HEK293 (cell line): ENCODE measurements at regions not wholly inside any gene's neighbourhood (a gene's known extent, or its start where the extent isn't known, plus 50 kb on each side); places are given as distances from the start of the nearest gene placed in this dataset.

Experiments
- CTCF ChIA-PET: fragments of 350-600 bp; formaldehyde crosslinking; extraction: SDS; loops from one replicate; lab custom pipeline; 2021; ENCODE audit warnings: antibody characterized with exemption; lab: Yijun Ruan, JAX
- POLR2A ChIA-PET: fragments of 300-600 bp; formaldehyde crosslinking; extraction: SDS; loops from one replicate; lab custom pipeline; 2020; ENCODE audit warnings: antibody characterized with exemption, inconsistent platforms; lab: Yijun Ruan, JAX
- H3K27ac ChIP-seq: fragments of 200-500 bp; sonication (Bioruptor generic); 2 replicates; pipeline ENCODE4 v1.5.1; 2014; ENCODE audit warnings: low read depth, low read length, control low read depth, inconsistent platforms; ENCODE audit errors: extremely low read depth
- H3K36me3 ChIP-seq, 2 experiments: fragments of 200-500 bp in 1 of 2; sonication (Bioruptor generic) in 1 of 2; 1 replicate in 1 of 2; 2 replicates in 1 of 2; pipeline ENCODE4 v1.5.1; 2014 to 2017; ENCODE audit warnings: inconsistent platforms in 2 of 2, low read length in 2 of 2; ENCODE audit not compliant: control insufficient read depth in 2 of 2, insufficient read depth in 1 of 2
- H3K4me1 ChIP-seq: fragments of 200-500 bp; sonication (Bioruptor generic); 2 replicates; pipeline ENCODE4 v1.5.1; 2014; ENCODE audit warnings: mild to moderate bottlenecking, low read length, inconsistent platforms; ENCODE audit not compliant: control insufficient read depth, insufficient read depth
- H3K4me3 ChIP-seq: 2 replicates; pipeline ENCODE4 v1.5.1; 2011; ENCODE audit warnings: low read depth, mild to moderate bottlenecking, control low read depth, low read length, moderate library complexity
- H3K9me3 ChIP-seq: fragments of 200-500 bp; sonication (Bioruptor generic); 2 replicates; pipeline ENCODE4 v1.5.1; 2014; ENCODE audit warnings: low read depth, low read length, inconsistent platforms; ENCODE audit not compliant: control insufficient read depth, insufficient read depth
- GLI4 ChIP-seq: fragments of 450-650 bp; formaldehyde crosslinking; IDR thresholded peaks from 2 replicates; pipeline ENCODE4 v1.5.1; 2016; ENCODE audit warnings: missing biosample characterization, missing genetic modification characterization
- MZF1 ChIP-seq: fragments of 450-650 bp; formaldehyde crosslinking; IDR thresholded peaks from 2 replicates; pipeline ENCODE4 v1.5.1; 2017; ENCODE audit warnings: missing biosample characterization, missing genetic modification characterization, borderline replicate concordance
- SCRT1 ChIP-seq: fragments of 450-650 bp; formaldehyde crosslinking; IDR thresholded peaks from 2 replicates; pipeline ENCODE4 v1.5.1; 2016; ENCODE audit warnings: missing biosample characterization, missing genetic modification characterization, borderline replicate concordance
- SCRT2 ChIP-seq: fragments of 450-650 bp; formaldehyde crosslinking; IDR thresholded peaks from 2 replicates; pipeline ENCODE4 v1.5.1; 2016; ENCODE audit warnings: missing biosample characterization, missing genetic modification characterization
- SP7 ChIP-seq: fragments of 450-650 bp; formaldehyde crosslinking; IDR thresholded peaks from 2 replicates; pipeline ENCODE4 v1.5.1; 2016; ENCODE audit warnings: missing biosample characterization, missing genetic modification characterization
- ZBTB17 ChIP-seq: fragments of 450-650 bp; formaldehyde crosslinking; IDR thresholded peaks from 2 replicates; pipeline ENCODE4 v1.5.1; 2016; ENCODE audit warnings: missing biosample characterization, missing genetic modification characterization
- ZNF239 ChIP-seq: fragments of 450-650 bp; formaldehyde crosslinking; IDR thresholded peaks from 2 replicates; pipeline ENCODE4 v1.5.1; 2016; ENCODE audit warnings: missing biosample characterization, missing genetic modification characterization
- ZNF302 ChIP-seq: fragments of 450-650 bp; formaldehyde crosslinking; IDR thresholded peaks from 2 replicates; pipeline ENCODE4 v1.5.1; 2016; ENCODE audit warnings: missing biosample characterization, missing genetic modification characterization, low read depth
- ZNF311 ChIP-seq: fragments of 450-650 bp; formaldehyde crosslinking; IDR thresholded peaks from 2 replicates; pipeline ENCODE4 v1.5.1; 2017; ENCODE audit warnings: missing biosample characterization, missing genetic modification characterization, borderline replicate concordance
- ZNF366 ChIP-seq: fragments of 450-650 bp; formaldehyde crosslinking; conservative IDR thresholded peaks from 2 replicates; pipeline ENCODE4 v1.5.1; 2016; ENCODE audit warnings: missing biosample characterization, missing genetic modification characterization
- ZNF394 ChIP-seq: fragments of 450-650 bp; formaldehyde crosslinking; IDR thresholded peaks from 2 replicates; pipeline ENCODE4 v1.5.1; 2016; ENCODE audit warnings: missing biosample characterization, missing genetic modification characterization, mild to moderate bottlenecking, moderate library complexity, borderline replicate concordance
- ZNF530 ChIP-seq: fragments of 450-650 bp; formaldehyde crosslinking; IDR thresholded peaks from 2 replicates; pipeline ENCODE4 v1.5.1; 2016; ENCODE audit warnings: low read depth, missing biosample characterization, missing genetic modification characterization
- ZNF596 ChIP-seq: fragments of 450-650 bp; IDR thresholded peaks from 2 replicates; pipeline ENCODE4 v1.5.0; 2018; ENCODE audit warnings: missing biosample characterization, mild to moderate bottlenecking, missing genetic modification characterization, moderate library complexity
- ZNF660 ChIP-seq: fragments of 450-650 bp; IDR thresholded peaks from 2 replicates; pipeline ENCODE4 v1.5.1; 2018; ENCODE audit warnings: missing biosample characterization, mild to moderate bottlenecking, missing genetic modification characterization
- ZNF776 ChIP-seq: fragments of 450-650 bp; formaldehyde crosslinking; IDR thresholded peaks from 2 replicates; pipeline ENCODE4 v1.5.0; 2017; ENCODE audit warnings: missing biosample characterization, missing genetic modification characterization, borderline replicate concordance
- ZSCAN23 ChIP-seq: fragments of 450-650 bp; formaldehyde crosslinking; IDR thresholded peaks from 2 replicates; pipeline ENCODE4 v1.5.1; 2016; ENCODE audit warnings: missing biosample characterization, missing genetic modification characterization
- TF ChIP-seq, protein P1 (sequence below): fragments of 450-650 bp; formaldehyde crosslinking; IDR thresholded peaks from 2 replicates; pipeline ENCODE4 v1.5.1; 2016; ENCODE audit warnings: missing biosample characterization, missing genetic modification characterization
- TF ChIP-seq, protein P2 (sequence below): fragments of 450-650 bp; formaldehyde crosslinking; IDR thresholded peaks from 2 replicates; pipeline ENCODE4 v1.5.1; 2017; ENCODE audit warnings: missing biosample characterization, missing genetic modification characterization
- TF ChIP-seq, protein P3 (sequence below): fragments of 450-650 bp; formaldehyde crosslinking; IDR thresholded peaks from 2 replicates; pipeline ENCODE4 v1.5.1; 2016; ENCODE audit warnings: missing biosample characterization, missing genetic modification characterization
- TF ChIP-seq, protein P4 (sequence below): fragments of 450-650 bp; formaldehyde crosslinking; IDR thresholded peaks from 2 replicates; pipeline ENCODE4 v1.5.1; 2016; ENCODE audit warnings: missing biosample characterization, missing genetic modification characterization

DNA sequence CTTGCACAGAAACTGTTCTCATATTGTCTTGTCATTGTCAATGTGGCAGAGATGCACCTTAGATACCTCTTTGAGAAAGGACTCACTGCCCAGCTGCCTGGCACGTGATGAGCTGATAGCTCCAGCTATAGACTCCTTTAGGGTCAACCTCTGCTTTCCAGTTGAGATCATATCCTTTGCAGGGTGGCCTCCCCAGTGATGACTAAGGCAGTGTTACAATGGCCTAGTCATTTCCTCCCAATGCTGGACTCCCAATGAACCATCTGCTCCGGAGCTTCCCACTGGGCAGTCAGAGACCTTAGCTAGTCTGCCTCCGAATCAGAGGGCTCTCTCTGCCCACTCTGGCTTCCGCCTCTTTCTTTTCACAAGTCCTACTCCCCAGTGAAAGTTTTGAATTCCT lies 79.5 kb downstream of the CHRD start:
- ChIA-PET CTCF (no interaction called here), POLR2A (no interaction called here)
- Histone ChIP-seq H3K27ac (no peak overlapping the region), H3K4me1 (no peaks in the 10 kb centered on the region), H3K4me3 (no peak overlapping the region), H3K9me3 (no peaks in the 10 kb centered on the region), H3K36me3 (no peaks in the 10 kb centered on the region)
- TF ChIP-seq MZF1: no peak
- no peak for TF ChIP-seq GLI4 (tag by site-specific recombination)
- TF ChIP-seq ZNF239 (tag by site-specific recombination): no peak
- TF ChIP-seq, protein P1, sequence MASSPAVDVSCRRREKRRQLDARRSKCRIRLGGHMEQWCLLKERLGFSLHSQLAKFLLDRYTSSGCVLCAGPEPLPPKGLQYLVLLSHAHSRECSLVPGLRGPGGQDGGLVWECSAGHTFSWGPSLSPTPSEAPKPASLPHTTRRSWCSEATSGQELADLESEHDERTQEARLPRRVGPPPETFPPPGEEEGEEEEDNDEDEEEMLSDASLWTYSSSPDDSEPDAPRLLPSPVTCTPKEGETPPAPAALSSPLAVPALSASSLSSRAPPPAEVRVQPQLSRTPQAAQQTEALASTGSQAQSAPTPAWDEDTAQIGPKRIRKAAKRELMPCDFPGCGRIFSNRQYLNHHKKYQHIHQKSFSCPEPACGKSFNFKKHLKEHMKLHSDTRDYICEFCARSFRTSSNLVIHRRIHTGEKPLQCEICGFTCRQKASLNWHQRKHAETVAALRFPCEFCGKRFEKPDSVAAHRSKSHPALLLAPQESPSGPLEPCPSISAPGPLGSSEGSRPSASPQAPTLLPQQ (tag by site-specific recombination): no peak
- TF ChIP-seq SP7 (tag by site-specific recombination): no peak

DNA sequence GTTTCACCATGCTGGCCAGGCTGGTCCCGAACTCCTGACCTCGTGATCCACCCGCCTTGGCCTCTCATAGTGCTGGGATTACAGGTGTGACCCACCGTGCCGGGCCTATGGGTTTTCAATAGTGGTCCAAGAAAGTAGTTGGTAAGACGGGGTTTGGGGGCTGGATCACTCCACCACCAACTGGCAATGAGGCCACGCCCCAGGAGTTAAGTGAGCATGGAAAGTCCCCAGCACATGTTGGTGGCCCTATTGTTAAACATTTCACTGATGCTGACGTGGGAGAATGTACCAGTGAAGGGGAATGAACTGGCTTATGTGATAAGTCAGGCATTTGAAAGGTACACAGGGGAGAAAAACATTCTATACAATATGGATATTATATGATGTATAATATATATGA lies 80.4 kb downstream of the CHRD start:
- Histone ChIP-seq H3K9me3 (no peaks in the 10 kb centered on the region), H3K4me1 (no peaks in the 10 kb centered on the region), H3K36me3 (no peaks in the 10 kb centered on the region), H3K4me3 (no peak overlapping the region), H3K27ac (no peak overlapping the region)
- ChIA-PET POLR2A (no interaction called here), CTCF (interaction anchor here (0.8 kb wide), 1 partner anchor 9 kb away, joined by 3 read pairs; no protein-coding TSS in a partner anchor)
- TF ChIP-seq, protein P2, sequence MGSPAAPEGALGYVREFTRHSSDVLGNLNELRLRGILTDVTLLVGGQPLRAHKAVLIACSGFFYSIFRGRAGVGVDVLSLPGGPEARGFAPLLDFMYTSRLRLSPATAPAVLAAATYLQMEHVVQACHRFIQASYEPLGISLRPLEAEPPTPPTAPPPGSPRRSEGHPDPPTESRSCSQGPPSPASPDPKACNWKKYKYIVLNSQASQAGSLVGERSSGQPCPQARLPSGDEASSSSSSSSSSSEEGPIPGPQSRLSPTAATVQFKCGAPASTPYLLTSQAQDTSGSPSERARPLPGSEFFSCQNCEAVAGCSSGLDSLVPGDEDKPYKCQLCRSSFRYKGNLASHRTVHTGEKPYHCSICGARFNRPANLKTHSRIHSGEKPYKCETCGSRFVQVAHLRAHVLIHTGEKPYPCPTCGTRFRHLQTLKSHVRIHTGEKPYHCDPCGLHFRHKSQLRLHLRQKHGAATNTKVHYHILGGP (tag by site-specific recombination): no peak
- TF ChIP-seq ZNF394 (tag by site-specific recombination) (no peak), SP7 (tag by site-specific recombination) (no peak), ZNF366 (tag by site-specific recombination) (no peak), ZNF776 (tag by site-specific recombination) (no peak), ZNF302 (tag by site-specific recombination) (no peak), ZNF660 (no peak), ZNF596 (tag by site-specific recombination) (no peak)
- TF ChIP-seq, protein P3, sequence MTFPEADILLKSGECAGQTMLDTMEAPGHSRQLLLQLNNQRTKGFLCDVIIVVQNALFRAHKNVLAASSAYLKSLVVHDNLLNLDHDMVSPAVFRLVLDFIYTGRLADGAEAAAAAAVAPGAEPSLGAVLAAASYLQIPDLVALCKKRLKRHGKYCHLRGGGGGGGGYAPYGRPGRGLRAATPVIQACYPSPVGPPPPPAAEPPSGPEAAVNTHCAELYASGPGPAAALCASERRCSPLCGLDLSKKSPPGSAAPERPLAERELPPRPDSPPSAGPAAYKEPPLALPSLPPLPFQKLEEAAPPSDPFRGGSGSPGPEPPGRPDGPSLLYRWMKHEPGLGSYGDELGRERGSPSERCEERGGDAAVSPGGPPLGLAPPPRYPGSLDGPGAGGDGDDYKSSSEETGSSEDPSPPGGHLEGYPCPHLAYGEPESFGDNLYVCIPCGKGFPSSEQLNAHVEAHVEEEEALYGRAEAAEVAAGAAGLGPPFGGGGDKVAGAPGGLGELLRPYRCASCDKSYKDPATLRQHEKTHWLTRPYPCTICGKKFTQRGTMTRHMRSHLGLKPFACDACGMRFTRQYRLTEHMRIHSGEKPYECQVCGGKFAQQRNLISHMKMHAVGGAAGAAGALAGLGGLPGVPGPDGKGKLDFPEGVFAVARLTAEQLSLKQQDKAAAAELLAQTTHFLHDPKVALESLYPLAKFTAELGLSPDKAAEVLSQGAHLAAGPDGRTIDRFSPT (tag by site-specific recombination): no peak
- TF ChIP-seq, protein P4, sequence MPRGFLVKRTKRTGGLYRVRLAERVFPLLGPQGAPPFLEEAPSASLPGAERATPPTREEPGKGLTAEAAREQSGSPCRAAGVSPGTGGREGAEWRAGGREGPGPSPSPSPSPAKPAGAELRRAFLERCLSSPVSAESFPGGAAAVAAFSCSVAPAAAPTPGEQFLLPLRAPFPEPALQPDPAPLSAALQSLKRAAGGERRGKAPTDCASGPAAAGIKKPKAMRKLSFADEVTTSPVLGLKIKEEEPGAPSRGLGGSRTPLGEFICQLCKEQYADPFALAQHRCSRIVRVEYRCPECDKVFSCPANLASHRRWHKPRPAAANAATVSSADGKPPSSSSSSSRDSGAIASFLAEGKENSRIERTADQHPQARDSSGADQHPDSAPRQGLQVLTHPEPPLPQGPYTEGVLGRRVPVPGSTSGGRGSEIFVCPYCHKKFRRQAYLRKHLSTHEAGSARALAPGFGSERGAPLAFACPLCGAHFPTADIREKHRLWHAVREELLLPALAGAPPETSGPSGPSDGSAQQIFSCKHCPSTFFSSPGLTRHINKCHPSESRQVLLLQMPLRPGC: no peak

DNA sequence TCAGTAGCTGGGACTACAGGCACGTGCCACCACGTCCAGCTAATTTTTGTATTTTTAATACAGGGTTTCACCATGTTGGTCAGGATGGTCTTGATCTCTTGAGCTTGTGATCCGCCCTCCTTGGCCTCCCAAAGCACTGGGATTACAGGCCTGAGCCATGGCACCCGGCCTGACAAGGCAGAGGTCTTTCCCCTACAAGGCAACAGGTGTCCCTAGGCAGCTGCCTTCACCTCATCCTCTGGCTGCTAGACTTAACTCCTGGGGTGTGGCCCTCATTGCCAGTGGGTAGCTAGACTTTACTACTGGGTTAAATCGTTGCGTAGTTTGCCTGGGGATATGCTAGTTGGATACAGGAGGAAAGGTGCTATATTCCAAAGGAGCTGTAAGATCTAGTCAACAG lies 81.4 kb downstream of the CHRD start:
- Histone ChIP-seq H3K9me3 (no peaks in the 10 kb centered on the region), H3K27ac (no peak overlapping the region), H3K36me3 (no peaks in the 10 kb centered on the region), H3K4me1 (no peaks in the 10 kb centered on the region), H3K4me3 (no peak overlapping the region)
- POLR2A ChIA-PET: interaction anchor here (0.7 kb wide), 1 partner anchor 67 kb away, joined by 10 read pairs; no protein-coding TSS in a partner anchor
- CTCF ChIA-PET: interaction anchor here (0.8 to 1.2 kb wide), 2 partner anchors 8 to 67 kb away, joined by 3 read pairs; no protein-coding TSS in a partner anchor
- TF ChIP-seq ZBTB17 (tag by site-specific recombination): no peak
- no peak for TF ChIP-seq ZNF530 (tag by site-specific recombination)
- TF ChIP-seq ZNF311: no peak
- no peak for TF ChIP-seq ZSCAN23 (tag by site-specific recombination)
- peak; percentile 92 for TF ChIP-seq SCRT1 (tag by site-specific recombination)
- peak; percentile 94 for TF ChIP-seq SCRT2 (tag by site-specific recombination)
